SK-N-SH treated with all-trans-retinoic acid at 6 μM for 48 hours (cell line): ENCODE measurements at regions not wholly inside any gene's neighbourhood (a gene's known extent, or its start where the extent isn't known, plus 50 kb on each side); places are given as distances from the start of the nearest gene placed in this dataset.

ENCODE experiments used
- ATAC-seq: fragments of 200-7000 bp; cut with Tn5 transposase; 3 replicates; pipeline ENCODE4 v1.9.1; 2020; ENCODE audit warnings: mild to moderate bottlenecking, moderate library complexity
- ARNTL ChIP-seq: fragments of 450-650 bp; formaldehyde crosslinking; IDR thresholded peaks from 2 replicates; pipeline ENCODE4 v1.5.0; 2020; ENCODE audit warnings: low read depth, mild to moderate bottlenecking, moderate library complexity, borderline replicate concordance
- BACH2 ChIP-seq: fragments of 250-450 bp; sonication (Bioruptor Pico); IDR thresholded peaks from 2 replicates; pipeline ENCODE4 v1.9.0; 2021; ENCODE audit warnings: mild to moderate bottlenecking, borderline replicate concordance
- CSDC2 ChIP-seq: fragments of 250-450 bp; sonication (Bioruptor Pico); IDR thresholded peaks from 2 replicates; pipeline ENCODE4 v1.5.0; 2020; ENCODE audit warnings: mild to moderate bottlenecking, moderate library complexity
- ESRRG ChIP-seq: fragments of 250-450 bp; sonication (Bioruptor Pico); IDR thresholded peaks from 2 replicates; pipeline ENCODE4 v1.6.1; 2021; ENCODE audit warnings: mild to moderate bottlenecking
- GLIS3 ChIP-seq: fragments of 250-450 bp; sonication (Bioruptor Pico); IDR thresholded peaks from 2 replicates; pipeline ENCODE4 v1.5.0; 2020; ENCODE audit warnings: mild to moderate bottlenecking, moderate library complexity
- ISL1 ChIP-seq: fragments of 250-450 bp; sonication (Bioruptor Pico); IDR thresholded peaks from 2 replicates; pipeline ENCODE4 v2.1.2; 2022; ENCODE audit warnings: mild to moderate bottlenecking, moderate library complexity
- PPARA ChIP-seq: fragments of 250-450 bp; sonication (Bioruptor Pico); IDR thresholded peaks from 2 replicates; pipeline ENCODE4 v1.5.0; 2020; ENCODE audit warnings: mild to moderate bottlenecking, borderline replicate concordance
- TCF4 ChIP-seq: fragments of 250-450 bp; sonication (Bioruptor Pico); IDR thresholded peaks from 2 replicates; pipeline ENCODE4 v1.8.0; 2021; ENCODE audit warnings: mild to moderate bottlenecking, moderate library complexity, borderline replicate concordance
- TOX ChIP-seq: fragments of 250-450 bp; sonication (Bioruptor Pico); IDR thresholded peaks from 2 replicates; pipeline ENCODE4 v1.8.0; 2021; ENCODE audit warnings: mild to moderate bottlenecking, moderate library complexity, borderline replicate concordance
- ZFP30 ChIP-seq: fragments of 450-650 bp; formaldehyde crosslinking; IDR thresholded peaks from 2 replicates; pipeline ENCODE4 v1.5.0; 2022; ENCODE audit warnings: mild to moderate bottlenecking, moderate library complexity
- ZNF8 ChIP-seq: fragments of 450-650 bp; formaldehyde crosslinking; IDR thresholded peaks from 2 replicates; pipeline ENCODE4 v1.5.0; 2020; ENCODE audit warnings: mild to moderate bottlenecking, moderate library complexity
- TF ChIP-seq, protein P1 (sequence below): fragments of 250-450 bp; sonication (Bioruptor Pico); IDR thresholded peaks from 2 replicates; pipeline ENCODE4 v1.5.0; 2020; ENCODE audit warnings: mild to moderate bottlenecking, moderate library complexity
- TF ChIP-seq, protein P2 (sequence below): fragments of 250-450 bp; sonication (Bioruptor Pico); IDR thresholded peaks from 2 replicates; pipeline ENCODE4 v1.8.0; 2020; ENCODE audit warnings: mild to moderate bottlenecking, moderate library complexity, borderline replicate concordance
- TF ChIP-seq, protein P3 (sequence below): fragments of 250-450 bp; sonication (Bioruptor Pico); IDR thresholded peaks from 2 replicates; pipeline ENCODE4 v1.8.0; 2021; ENCODE audit warnings: low read depth, mild to moderate bottlenecking, moderate library complexity, borderline replicate concordance
- TF ChIP-seq, protein P4 (sequence below): fragments of 250-450 bp; sonication (Bioruptor Pico); IDR thresholded peaks from 2 replicates; pipeline ENCODE4 v1.5.1; 2021; ENCODE audit warnings: mild to moderate bottlenecking, moderate library complexity

DNA sequence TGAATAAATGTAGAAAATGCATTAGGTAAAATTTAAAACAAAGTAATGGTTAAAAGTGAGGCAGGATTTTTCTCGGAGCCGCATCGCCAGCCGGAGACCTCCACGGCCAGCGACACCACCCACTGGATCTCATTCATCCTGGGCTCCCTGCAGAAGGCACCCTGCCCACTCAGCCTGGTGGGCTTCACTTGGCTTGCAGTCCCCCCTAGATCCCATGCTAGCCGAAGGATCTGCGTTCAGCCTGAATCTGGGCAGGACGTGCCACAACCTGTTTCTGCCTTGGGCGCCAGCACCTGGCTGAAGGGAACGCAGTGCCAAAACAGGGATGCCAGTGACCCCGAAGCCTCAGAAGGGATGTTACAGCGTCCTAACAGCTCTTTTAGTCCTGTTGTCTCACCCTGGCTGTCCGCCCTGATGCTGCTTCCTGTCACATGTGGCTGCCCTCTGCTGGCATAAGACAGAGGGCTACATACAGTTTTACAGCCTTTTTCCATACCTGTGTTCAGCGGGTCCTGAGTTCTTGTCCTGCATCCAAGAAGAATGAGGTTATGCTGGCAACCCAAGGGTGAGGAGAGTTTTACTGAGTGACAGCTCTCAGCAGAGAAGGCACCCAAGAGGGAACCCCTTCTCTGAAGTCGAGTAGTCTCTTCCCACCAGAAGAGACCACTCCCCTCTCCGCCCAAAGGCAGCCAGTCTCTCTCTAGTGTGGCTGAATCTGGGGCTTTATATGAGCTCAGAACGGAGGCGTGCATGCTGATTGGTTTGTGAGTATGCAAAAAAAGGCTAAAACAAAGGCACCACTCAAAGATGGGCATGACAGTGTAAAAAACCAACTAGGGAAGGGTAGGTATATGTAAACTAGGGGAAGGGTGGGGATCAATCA lies 173.1 kb upstream of the GYPC start:
- TF ChIP-seq TOX (CRISPR knock-in tag), result no peak
- TF ChIP-seq, protein P1, sequence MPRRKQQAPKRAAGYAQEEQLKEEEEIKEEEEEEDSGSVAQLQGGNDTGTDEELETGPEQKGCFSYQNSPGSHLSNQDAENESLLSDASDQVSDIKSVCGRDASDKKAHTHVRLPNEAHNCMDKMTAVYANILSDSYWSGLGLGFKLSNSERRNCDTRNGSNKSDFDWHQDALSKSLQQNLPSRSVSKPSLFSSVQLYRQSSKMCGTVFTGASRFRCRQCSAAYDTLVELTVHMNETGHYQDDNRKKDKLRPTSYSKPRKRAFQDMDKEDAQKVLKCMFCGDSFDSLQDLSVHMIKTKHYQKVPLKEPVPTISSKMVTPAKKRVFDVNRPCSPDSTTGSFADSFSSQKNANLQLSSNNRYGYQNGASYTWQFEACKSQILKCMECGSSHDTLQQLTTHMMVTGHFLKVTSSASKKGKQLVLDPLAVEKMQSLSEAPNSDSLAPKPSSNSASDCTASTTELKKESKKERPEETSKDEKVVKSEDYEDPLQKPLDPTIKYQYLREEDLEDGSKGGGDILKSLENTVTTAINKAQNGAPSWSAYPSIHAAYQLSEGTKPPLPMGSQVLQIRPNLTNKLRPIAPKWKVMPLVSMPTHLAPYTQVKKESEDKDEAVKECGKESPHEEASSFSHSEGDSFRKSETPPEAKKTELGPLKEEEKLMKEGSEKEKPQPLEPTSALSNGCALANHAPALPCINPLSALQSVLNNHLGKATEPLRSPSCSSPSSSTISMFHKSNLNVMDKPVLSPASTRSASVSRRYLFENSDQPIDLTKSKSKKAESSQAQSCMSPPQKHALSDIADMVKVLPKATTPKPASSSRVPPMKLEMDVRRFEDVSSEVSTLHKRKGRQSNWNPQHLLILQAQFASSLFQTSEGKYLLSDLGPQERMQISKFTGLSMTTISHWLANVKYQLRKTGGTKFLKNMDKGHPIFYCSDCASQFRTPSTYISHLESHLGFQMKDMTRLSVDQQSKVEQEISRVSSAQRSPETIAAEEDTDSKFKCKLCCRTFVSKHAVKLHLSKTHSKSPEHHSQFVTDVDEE (CRISPR knock-in tag), result no peak
- TF ChIP-seq, protein P2, sequence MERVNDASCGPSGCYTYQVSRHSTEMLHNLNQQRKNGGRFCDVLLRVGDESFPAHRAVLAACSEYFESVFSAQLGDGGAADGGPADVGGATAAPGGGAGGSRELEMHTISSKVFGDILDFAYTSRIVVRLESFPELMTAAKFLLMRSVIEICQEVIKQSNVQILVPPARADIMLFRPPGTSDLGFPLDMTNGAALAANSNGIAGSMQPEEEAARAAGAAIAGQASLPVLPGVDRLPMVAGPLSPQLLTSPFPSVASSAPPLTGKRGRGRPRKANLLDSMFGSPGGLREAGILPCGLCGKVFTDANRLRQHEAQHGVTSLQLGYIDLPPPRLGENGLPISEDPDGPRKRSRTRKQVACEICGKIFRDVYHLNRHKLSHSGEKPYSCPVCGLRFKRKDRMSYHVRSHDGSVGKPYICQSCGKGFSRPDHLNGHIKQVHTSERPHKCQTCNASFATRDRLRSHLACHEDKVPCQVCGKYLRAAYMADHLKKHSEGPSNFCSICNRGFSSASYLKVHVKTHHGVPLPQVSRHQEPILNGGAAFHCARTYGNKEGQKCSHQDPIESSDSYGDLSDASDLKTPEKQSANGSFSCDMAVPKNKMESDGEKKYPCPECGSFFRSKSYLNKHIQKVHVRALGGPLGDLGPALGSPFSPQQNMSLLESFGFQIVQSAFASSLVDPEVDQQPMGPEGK (CRISPR knock-in tag), result no peak
- no peak for TF ChIP-seq ESRRG (CRISPR knock-in tag)
- no peak for TF ChIP-seq ZFP30 (CRISPR knock-in tag)
- TF ChIP-seq CSDC2 (CRISPR knock-in tag), result no peak
- TF ChIP-seq GLIS3 (CRISPR knock-in tag), result no peak
- no peak for TF ChIP-seq ARNTL (CRISPR knock-in tag)
- no peak for TF ChIP-seq TCF4 (CRISPR knock-in tag)
- no peak for TF ChIP-seq ZNF8 (CRISPR knock-in tag)
- TF ChIP-seq, protein P3, sequence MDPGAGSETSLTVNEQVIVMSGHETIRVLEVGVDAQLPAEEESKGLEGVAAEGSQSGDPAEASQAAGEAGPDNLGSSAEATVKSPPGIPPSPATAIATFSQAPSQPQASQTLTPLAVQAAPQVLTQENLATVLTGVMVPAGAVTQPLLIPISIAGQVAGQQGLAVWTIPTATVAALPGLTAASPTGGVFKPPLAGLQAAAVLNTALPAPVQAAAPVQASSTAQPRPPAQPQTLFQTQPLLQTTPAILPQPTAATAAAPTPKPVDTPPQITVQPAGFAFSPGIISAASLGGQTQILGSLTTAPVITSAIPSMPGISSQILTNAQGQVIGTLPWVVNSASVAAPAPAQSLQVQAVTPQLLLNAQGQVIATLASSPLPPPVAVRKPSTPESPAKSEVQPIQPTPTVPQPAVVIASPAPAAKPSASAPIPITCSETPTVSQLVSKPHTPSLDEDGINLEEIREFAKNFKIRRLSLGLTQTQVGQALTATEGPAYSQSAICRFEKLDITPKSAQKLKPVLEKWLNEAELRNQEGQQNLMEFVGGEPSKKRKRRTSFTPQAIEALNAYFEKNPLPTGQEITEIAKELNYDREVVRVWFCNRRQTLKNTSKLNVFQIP (CRISPR knock-in tag), result no peak
- TF ChIP-seq, protein P4, sequence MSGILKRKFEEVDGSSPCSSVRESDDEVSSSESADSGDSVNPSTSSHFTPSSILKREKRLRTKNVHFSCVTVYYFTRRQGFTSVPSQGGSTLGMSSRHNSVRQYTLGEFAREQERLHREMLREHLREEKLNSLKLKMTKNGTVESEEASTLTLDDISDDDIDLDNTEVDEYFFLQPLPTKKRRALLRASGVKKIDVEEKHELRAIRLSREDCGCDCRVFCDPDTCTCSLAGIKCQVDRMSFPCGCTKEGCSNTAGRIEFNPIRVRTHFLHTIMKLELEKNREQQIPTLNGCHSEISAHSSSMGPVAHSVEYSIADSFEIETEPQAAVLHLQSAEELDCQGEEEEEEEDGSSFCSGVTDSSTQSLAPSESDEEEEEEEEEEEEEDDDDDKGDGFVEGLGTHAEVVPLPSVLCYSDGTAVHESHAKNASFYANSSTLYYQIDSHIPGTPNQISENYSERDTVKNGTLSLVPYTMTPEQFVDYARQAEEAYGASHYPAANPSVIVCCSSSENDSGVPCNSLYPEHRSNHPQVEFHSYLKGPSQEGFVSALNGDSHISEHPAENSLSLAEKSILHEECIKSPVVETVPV (CRISPR knock-in tag), result no peak
- no peak for TF ChIP-seq BACH2
- TF ChIP-seq ISL1 (CRISPR knock-in tag), result no peak
- no peak for TF ChIP-seq PPARA
- ATAC-seq, result no peak

DNA sequence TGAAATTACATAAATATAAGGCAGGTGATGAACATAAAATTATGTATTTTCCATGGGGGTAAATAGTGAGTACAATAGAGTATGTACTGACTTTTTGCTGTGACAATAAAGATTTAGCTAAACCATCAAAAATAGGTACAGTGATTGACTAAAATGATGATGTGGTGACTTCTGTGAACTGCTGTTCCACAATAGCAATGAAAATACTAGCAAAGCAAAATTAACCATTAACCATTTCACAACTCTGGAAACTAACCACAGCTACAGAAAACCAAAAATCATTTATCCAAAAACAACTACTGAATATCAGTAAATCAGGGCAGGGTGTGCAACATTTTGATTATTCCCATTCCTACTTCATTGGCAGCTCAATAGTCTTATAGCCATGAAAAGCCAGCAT lies 161.4 kb upstream of the GYPC start:
- no peak for TF ChIP-seq ISL1 (CRISPR knock-in tag)
- TF ChIP-seq, protein P1 (CRISPR knock-in tag), result no peak
- no peak for ATAC-seq

DNA sequence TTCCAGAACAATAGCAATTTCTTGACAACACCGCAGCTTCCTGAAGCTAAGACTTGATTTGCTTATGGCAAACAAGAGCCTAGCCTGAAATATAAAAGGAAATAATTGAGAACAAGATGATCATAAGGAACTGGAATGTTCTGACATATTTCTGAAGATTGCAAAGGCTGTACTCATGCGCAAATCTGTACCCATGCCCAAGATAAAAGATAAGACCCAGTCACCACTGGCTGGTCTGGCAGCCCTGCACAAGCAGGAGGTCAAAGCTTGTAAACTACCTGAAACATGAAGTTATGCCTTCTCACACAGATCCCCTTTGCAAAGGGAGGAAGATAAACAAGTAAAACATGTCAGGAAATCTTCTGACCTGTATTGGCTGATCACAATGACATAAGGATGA lies 160.8 kb upstream of the GYPC start:
- TF ChIP-seq, protein P3 (CRISPR knock-in tag), result no peak
- ATAC-seq, result no peak
